ENCODE measurements at regions not wholly inside any gene's neighbourhood (a gene's known extent, or its start where the extent isn't known, plus 50 kb on each side); places are given as distances from the start of the nearest gene placed in this dataset.
"Not testable (repeated sequence)": the region's sequence is repeated elsewhere in the genome, so short reads cannot be mapped to it uniquely, and the experiment has no call there.

DNA sequence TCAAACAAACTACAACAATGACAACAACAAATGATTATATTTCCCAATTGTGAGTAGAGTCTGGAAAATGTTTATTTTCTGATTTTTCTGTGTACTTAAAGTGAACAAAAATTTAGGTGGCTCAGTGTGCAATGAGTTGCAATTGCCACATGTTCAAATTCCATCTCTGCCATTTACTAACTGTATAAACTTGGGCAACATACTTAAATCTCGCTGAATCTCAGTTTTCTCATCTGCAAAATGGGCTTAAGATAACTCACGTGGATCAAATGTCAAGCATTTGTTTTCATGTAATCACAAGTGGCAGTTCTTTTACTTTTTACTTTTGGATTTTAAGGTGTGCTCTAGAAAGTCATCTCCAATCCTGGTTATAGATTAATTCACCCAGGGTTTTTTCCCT is 416.8 kb upstream of the HNRNPA3 start:
- Mint-ChIP-seq H3K27me3 (ENCODE audit: insufficient read depth) (no peaks in the 10 kb centered on the region), H3K9me3 (peaks cover 3% of the 10 kb centered on the region; the same call in 1 of the 2 replicates), H3K4me1 (ENCODE audit: low read depth) (no peaks in the 10 kb centered on the region), H3K36me3 (ENCODE audit: low read depth) (no peaks in the 10 kb centered on the region), H3K4me3 (no peak overlapping the region), H3K27ac (no peak overlapping the region)
- no peak for TF ChIP-seq CTCF (IDR thresholded peaks at IDR 0.05)
- DNase-seq: no peak

DNA sequence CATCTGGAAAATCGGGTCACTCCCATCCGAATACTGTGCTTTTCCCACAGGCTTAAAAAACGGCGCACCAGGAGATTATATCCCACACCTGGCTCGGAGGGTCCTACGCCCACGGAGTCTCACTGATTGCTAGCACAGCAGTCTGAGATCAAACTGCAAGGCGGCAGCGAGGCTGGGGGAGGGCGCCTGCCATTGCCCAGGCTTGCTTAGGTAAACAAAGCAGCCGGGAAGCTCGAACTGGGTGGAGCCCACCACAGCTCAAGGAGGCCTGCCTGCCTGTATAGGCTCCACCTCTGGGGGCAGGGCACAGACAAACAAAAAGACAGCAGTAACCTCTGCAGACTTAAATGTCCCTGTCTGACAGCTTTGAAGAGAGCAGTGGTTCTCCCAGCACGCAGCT is 415.9 kb upstream of the HNRNPA3 start:
- not testable (repeated sequence) for H3K4me1 Mint-ChIP-seq (ENCODE audit: low read depth); H3K27me3 Mint-ChIP-seq (ENCODE audit: insufficient read depth); H3K36me3 Mint-ChIP-seq (ENCODE audit: low read depth); DNase-seq; H3K9me3 Mint-ChIP-seq; H3K4me3 Mint-ChIP-seq; H3K27ac Mint-ChIP-seq

DNA sequence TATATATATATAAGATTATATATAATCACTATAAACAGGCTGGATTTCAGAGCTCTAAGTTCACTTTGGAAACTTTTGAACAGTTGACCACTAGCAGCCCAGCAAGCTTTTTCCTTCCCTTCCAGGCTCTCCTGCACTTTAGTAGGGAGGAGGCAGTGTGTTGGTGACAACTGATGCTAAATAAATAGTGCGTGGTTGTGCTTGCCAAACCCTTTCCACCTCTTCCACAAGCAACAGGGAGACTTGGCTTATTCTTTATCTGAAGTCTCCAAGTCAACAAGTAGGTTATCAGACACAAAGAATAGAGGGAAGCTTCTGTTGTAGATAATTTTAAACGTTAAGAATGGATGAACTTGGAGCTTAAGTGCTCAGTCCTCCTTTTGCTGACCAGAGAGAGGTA is 408.2 kb upstream of the HNRNPA3 start:
- no peaks in the 10 kb centered on the region for H3K9me3 Mint-ChIP-seq
- no peak overlapping the region for H3K4me3 Mint-ChIP-seq
- DNase-seq: no peak
- no peaks in the 10 kb centered on the region for H3K4me1 Mint-ChIP-seq (ENCODE audit: low read depth)
- no peak for TF ChIP-seq CTCF (IDR thresholded peaks at IDR 0.05)
- no peaks in the 10 kb centered on the region for H3K36me3 Mint-ChIP-seq (ENCODE audit: low read depth)
- no peaks in the 10 kb centered on the region; the same call in 1 of the 2 replicates for H3K27me3 Mint-ChIP-seq (ENCODE audit: insufficient read depth)
- H3K27ac Mint-ChIP-seq: no peak overlapping the region

DNA sequence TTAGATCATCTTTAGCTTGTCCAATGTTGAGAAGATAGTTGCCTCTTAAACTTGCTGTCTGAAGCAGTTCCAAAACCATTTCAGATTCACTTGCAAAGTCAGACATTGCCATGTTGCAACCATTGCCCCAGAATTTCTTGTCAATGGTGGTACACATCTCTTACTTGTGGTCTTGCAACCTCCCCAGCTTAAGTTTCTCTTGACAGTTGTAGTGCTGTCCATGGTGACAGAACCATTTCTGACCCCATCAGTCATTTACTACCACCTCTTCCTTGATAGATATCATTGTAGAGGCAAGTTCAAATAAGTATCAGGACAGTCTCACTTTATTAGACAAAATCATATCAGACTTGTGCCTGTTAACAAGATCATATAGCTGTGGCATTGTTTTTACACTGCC is 407.2 kb upstream of the HNRNPA3 start:
- no peaks in the 10 kb centered on the region for H3K4me1 Mint-ChIP-seq (ENCODE audit: low read depth)
- no peak overlapping the region for H3K4me3 Mint-ChIP-seq
- no peak overlapping the region for H3K27ac Mint-ChIP-seq
- no peak for TF ChIP-seq CTCF (IDR thresholded peaks at IDR 0.05)
- H3K9me3 Mint-ChIP-seq: no peaks in the 10 kb centered on the region
- no peaks in the 10 kb centered on the region for H3K36me3 Mint-ChIP-seq (ENCODE audit: low read depth)
- no peak for DNase-seq
- H3K27me3 Mint-ChIP-seq (ENCODE audit: insufficient read depth): no peaks in the 10 kb centered on the region; the same call in 1 of the 2 replicates

- Mint-ChIP-seq H3K36me3 (ENCODE audit: low read depth) (no peaks in the 10 kb centered on the region), H3K4me1 (ENCODE audit: low read depth) (no peaks in the 10 kb centered on the region), H3K27me3 (ENCODE audit: insufficient read depth) (peaks cover 2% of the 10 kb centered on the region; the same call in 1 of the 2 replicates), H3K4me3 (no peak overlapping the region), H3K27ac (no peak overlapping the region), H3K9me3 (no peaks in the 10 kb centered on the region)
- no peak for TF ChIP-seq CTCF (IDR thresholded peaks at IDR 0.05)
- DNase-seq: no peak
Measured at GRCh38 chr2:176812246-176812775, 400.3 kb upstream of the HNRNPA3 start.

DNA sequence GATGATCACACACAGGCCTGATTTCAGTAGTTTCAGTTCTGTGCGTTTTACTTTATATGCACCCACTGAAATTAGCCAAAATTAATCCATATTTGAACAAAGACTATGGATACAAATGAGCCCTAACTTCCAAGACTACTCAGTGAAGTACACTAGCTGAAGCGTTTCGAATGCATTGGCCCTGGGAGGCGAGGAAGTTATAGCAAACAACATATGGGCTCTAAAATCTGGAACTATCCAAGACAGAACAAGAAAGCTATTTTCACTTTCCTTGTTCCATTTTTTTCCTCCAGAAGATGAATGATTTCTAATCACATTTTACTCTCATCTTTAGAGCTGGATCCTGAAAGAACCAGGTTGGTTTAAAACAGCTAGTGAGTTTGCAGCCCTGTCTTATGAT is 399.4 kb upstream of the HNRNPA3 start:
- no peak overlapping the region for H3K4me3 Mint-ChIP-seq
- no peaks in the 10 kb centered on the region for H3K9me3 Mint-ChIP-seq
- H3K4me1 Mint-ChIP-seq (ENCODE audit: low read depth): no peaks in the 10 kb centered on the region
- no peaks in the 10 kb centered on the region for H3K36me3 Mint-ChIP-seq (ENCODE audit: low read depth)
- DNase-seq: no peak
- no peak for TF ChIP-seq CTCF (IDR thresholded peaks at IDR 0.05)
- H3K27ac Mint-ChIP-seq: no peak overlapping the region
- peaks cover 2% of the 10 kb centered on the region; the same call in 1 of the 2 replicates for H3K27me3 Mint-ChIP-seq (ENCODE audit: insufficient read depth)
